GM23338 (cell line): ENCODE measurements at regions not wholly inside any gene's neighbourhood (a gene's known extent, or its start where the extent isn't known, plus 50 kb on each side); places are given as distances from the start of the nearest gene placed in this dataset.

Experiments used
- ATAC-seq: fragments of 200-7000 bp; cut with Tn5 transposase; 3 replicates; pipeline ENCODE4 v1.9.1; 2020
- DNase-seq: peaks from one replicate; pipeline ENCODE4 v3.0.0-alpha.2; 2015; ENCODE audit warnings: low spot score
- H2AFZ ChIP-seq: fragments of 200-600 bp; sonication (generic); 2 replicates; pipeline ENCODE4 v1.8.0; 2016; ENCODE audit warnings: antibody characterized with exemption, mild to moderate bottlenecking, moderate library complexity
- H3F3A ChIP-seq: fragments of 200-600 bp; sonication (generic); replicated peaks from 2 replicates; pipeline ENCODE4 v1.8.0; 2017; ENCODE audit warnings: antibody characterized with exemption, mixed run types, low read depth
- H3K27ac ChIP-seq: fragments of 200-600 bp; sonication (generic); 2 replicates; pipeline ENCODE4 v1.6.1; 2016; ENCODE audit warnings: low read depth
- H3K27me3 ChIP-seq: fragments of 200-600 bp; sonication (generic); 2 replicates; pipeline ENCODE4 v1.8.0; 2016; ENCODE audit warnings: mild to moderate bottlenecking, mixed run types, moderate library complexity; ENCODE audit not compliant: insufficient read depth
- H3K36me3 ChIP-seq: fragments of 200-600 bp; sonication (generic); 2 replicates; pipeline ENCODE4 v1.8.0; 2016; ENCODE audit warnings: mild to moderate bottlenecking; ENCODE audit not compliant: insufficient read depth
- H3K4me1 ChIP-seq: fragments of 200-600 bp; sonication (generic); 2 replicates; pipeline ENCODE4 v1.8.0; 2016; ENCODE audit warnings: mild to moderate bottlenecking, moderate library complexity; ENCODE audit not compliant: insufficient read depth
- H3K4me2 ChIP-seq: fragments of 200-600 bp; sonication (generic); 2 replicates; pipeline ENCODE4 v1.7.1; 2017; ENCODE audit warnings: mixed run types
- H3K4me3 ChIP-seq: fragments of 200-600 bp; sonication (generic); 2 replicates; pipeline ENCODE4 v1.6.1; 2016; ENCODE audit warnings: mixed run types
- H3K79me2 ChIP-seq: fragments of 200-600 bp; sonication (generic); replicated peaks from 2 replicates; pipeline ENCODE4 v1.8.0; 2017; ENCODE audit warnings: mild to moderate bottlenecking; ENCODE audit not compliant: insufficient read depth
- H3K9me2 ChIP-seq: fragments of 200-600 bp; sonication (generic); 2 replicates; pipeline ENCODE4 v1.8.0; 2017; ENCODE audit not compliant: insufficient read depth
- H4K20me1 ChIP-seq: fragments of 200-600 bp; sonication (generic); replicated peaks from 2 replicates; pipeline ENCODE4 v1.8.0; 2017; ENCODE audit warnings: mild to moderate bottlenecking; ENCODE audit not compliant: insufficient read depth
- H3K27ac Mint-ChIP-seq: 2 replicates; pipeline ENCODE4 v1.8.0; 2020; ENCODE audit warnings: inconsistent platforms, mild to moderate bottlenecking, moderate library complexity, mixed read lengths
- H3K27me3 Mint-ChIP-seq: 3 replicates; pipeline ENCODE4 v1.8.0; 2022; ENCODE audit warnings: low read depth, mild to moderate bottlenecking, moderate library complexity, mixed read lengths, inconsistent platforms; ENCODE audit not compliant: insufficient read depth, poor library complexity
- H3K36me3 Mint-ChIP-seq: 3 replicates; pipeline ENCODE4 v1.8.0; 2021; ENCODE audit warnings: low read depth, mild to moderate bottlenecking, inconsistent platforms, moderate library complexity, mixed read lengths
- H3K4me1 Mint-ChIP-seq: 3 replicates; pipeline ENCODE4 v1.8.0; 2020; ENCODE audit warnings: mild to moderate bottlenecking, inconsistent platforms, mixed read lengths
- H3K4me3 Mint-ChIP-seq: 3 replicates; pipeline ENCODE4 v1.8.0; 2021; ENCODE audit warnings: moderate library complexity, mild to moderate bottlenecking, inconsistent platforms, mixed read lengths
- H3K9me3 Mint-ChIP-seq: 3 replicates; pipeline ENCODE4 v1.8.0; 2020; ENCODE audit warnings: moderate library complexity, mild to moderate bottlenecking, inconsistent platforms, mixed read lengths
- CREB1 ChIP-seq: fragments of 250-450 bp; sonication (Bioruptor Pico); IDR thresholded peaks from 2 replicates; pipeline ENCODE4 v1.5.0; 2020; ENCODE audit warnings: low read depth, mild to moderate bottlenecking, moderate library complexity
- EZH2 ChIP-seq: fragments of 200-600 bp; sonication (generic); IDR thresholded peaks from one replicate; pipeline ENCODE4 v1.8.0; 2017; ENCODE audit warnings: antibody characterized with exemption, mild to moderate bottlenecking, low read depth; ENCODE audit not compliant: unreplicated experiment
- EZH2phosphoT487 ChIP-seq: fragments of 200-600 bp; sonication (generic); IDR thresholded peaks from one replicate; pipeline ENCODE4 v1.8.1; 2018; ENCODE audit warnings: antibody characterized with exemption; ENCODE audit not compliant: unreplicated experiment
- JUNB ChIP-seq: IDR thresholded peaks from one replicate; pipeline ENCODE4 v1.6.1; 2016; ENCODE audit warnings: antibody characterized with exemption; ENCODE audit not compliant: unreplicated experiment
- NANOG ChIP-seq: IDR thresholded peaks from 2 replicates; pipeline ENCODE4 v1.6.1; 2016; ENCODE audit warnings: antibody characterized with exemption, borderline replicate concordance
- POLR2AphosphoS5 ChIP-seq: IDR thresholded peaks from 2 replicates; pipeline ENCODE4 v1.6.1; 2016; ENCODE audit warnings: antibody characterized with exemption, low read depth
- STAT1 ChIP-seq: IDR thresholded peaks from one replicate; pipeline ENCODE4 v1.6.1; 2016; ENCODE audit warnings: antibody characterized with exemption; ENCODE audit not compliant: unreplicated experiment
- ZNF114 ChIP-seq: fragments of 250-450 bp; sonication (Bioruptor Pico); IDR thresholded peaks from 2 replicates; pipeline ENCODE4 v1.5.0; 2020; ENCODE audit warnings: mild to moderate bottlenecking, moderate library complexity
- ZNF331 ChIP-seq: fragments of 250-450 bp; sonication (Bioruptor Pico); IDR thresholded peaks from 2 replicates; pipeline ENCODE4 v1.5.0; 2020; ENCODE audit warnings: low read depth, mild to moderate bottlenecking, moderate library complexity
- TF ChIP-seq, protein P1 (sequence below): IDR thresholded peaks from 2 replicates; pipeline ENCODE4 v1.6.1; 2016; ENCODE audit warnings: antibody characterized with exemption
- TF ChIP-seq, protein P2 (sequence below): IDR thresholded peaks from one replicate; pipeline ENCODE4 v1.6.1; 2018; ENCODE audit warnings: antibody characterized with exemption; ENCODE audit not compliant: unreplicated experiment
- TF ChIP-seq, protein P3 (sequence below), 2 experiments: fragments of 200-600 bp in 1 of 2; sonication (generic) in 1 of 2; conservative IDR thresholded peaks; 2 replicates each; pipeline versions ENCODE4 v1.5.1 to v1.6.1; 2016 to 2017; ENCODE audit warnings: antibody characterized with exemption in 2 of 2, low read depth in 2 of 2, mild to moderate bottlenecking in 2 of 2, moderate library complexity in 1 of 2
- TF ChIP-seq, protein P4 (sequence below): fragments of 250-450 bp; sonication (Bioruptor Pico); IDR thresholded peaks from 2 replicates; pipeline ENCODE4 v1.5.0; 2020; ENCODE audit warnings: mild to moderate bottlenecking, moderate library complexity

DNA sequence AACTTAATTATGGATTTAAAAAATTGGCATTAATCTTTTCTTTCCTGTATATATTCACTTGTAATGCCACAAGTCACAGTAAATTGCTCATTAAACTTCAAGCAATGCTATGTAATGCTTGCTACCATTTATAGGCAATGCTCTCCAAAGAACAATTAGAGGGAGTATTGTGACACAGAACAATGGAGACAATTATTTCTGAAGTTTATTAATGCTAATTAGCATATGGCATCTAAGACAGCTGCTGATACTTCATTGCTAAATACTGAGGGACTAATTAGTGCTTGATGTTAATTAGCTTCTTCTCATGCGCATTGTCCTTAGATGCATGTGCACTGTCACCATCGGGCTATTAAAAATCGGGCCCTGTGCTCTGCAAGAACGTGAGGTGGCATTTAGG lies 1012.8 kb downstream of the SOCS6 start:
- TF ChIP-seq EZH2phosphoT487 (no peak), EZH2 (no peak), JUNB (no peak), NANOG (no peak), STAT1 (no peak), CREB1 (no peak), ZNF331 (CRISPR knock-in tag) (no peak), POLR2AphosphoS5 (no peak), ZNF114 (CRISPR knock-in tag) (no peak)
- TF ChIP-seq, protein P1, sequence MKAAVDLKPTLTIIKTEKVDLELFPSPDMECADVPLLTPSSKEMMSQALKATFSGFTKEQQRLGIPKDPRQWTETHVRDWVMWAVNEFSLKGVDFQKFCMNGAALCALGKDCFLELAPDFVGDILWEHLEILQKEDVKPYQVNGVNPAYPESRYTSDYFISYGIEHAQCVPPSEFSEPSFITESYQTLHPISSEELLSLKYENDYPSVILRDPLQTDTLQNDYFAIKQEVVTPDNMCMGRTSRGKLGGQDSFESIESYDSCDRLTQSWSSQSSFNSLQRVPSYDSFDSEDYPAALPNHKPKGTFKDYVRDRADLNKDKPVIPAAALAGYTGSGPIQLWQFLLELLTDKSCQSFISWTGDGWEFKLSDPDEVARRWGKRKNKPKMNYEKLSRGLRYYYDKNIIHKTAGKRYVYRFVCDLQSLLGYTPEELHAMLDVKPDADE: no peak
- TF ChIP-seq, protein P2, sequence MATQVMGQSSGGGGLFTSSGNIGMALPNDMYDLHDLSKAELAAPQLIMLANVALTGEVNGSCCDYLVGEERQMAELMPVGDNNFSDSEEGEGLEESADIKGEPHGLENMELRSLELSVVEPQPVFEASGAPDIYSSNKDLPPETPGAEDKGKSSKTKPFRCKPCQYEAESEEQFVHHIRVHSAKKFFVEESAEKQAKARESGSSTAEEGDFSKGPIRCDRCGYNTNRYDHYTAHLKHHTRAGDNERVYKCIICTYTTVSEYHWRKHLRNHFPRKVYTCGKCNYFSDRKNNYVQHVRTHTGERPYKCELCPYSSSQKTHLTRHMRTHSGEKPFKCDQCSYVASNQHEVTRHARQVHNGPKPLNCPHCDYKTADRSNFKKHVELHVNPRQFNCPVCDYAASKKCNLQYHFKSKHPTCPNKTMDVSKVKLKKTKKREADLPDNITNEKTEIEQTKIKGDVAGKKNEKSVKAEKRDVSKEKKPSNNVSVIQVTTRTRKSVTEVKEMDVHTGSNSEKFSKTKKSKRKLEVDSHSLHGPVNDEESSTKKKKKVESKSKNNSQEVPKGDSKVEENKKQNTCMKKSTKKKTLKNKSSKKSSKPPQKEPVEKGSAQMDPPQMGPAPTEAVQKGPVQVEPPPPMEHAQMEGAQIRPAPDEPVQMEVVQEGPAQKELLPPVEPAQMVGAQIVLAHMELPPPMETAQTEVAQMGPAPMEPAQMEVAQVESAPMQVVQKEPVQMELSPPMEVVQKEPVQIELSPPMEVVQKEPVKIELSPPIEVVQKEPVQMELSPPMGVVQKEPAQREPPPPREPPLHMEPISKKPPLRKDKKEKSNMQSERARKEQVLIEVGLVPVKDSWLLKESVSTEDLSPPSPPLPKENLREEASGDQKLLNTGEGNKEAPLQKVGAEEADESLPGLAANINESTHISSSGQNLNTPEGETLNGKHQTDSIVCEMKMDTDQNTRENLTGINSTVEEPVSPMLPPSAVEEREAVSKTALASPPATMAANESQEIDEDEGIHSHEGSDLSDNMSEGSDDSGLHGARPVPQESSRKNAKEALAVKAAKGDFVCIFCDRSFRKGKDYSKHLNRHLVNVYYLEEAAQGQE: no peak
- TF ChIP-seq, protein P3, sequence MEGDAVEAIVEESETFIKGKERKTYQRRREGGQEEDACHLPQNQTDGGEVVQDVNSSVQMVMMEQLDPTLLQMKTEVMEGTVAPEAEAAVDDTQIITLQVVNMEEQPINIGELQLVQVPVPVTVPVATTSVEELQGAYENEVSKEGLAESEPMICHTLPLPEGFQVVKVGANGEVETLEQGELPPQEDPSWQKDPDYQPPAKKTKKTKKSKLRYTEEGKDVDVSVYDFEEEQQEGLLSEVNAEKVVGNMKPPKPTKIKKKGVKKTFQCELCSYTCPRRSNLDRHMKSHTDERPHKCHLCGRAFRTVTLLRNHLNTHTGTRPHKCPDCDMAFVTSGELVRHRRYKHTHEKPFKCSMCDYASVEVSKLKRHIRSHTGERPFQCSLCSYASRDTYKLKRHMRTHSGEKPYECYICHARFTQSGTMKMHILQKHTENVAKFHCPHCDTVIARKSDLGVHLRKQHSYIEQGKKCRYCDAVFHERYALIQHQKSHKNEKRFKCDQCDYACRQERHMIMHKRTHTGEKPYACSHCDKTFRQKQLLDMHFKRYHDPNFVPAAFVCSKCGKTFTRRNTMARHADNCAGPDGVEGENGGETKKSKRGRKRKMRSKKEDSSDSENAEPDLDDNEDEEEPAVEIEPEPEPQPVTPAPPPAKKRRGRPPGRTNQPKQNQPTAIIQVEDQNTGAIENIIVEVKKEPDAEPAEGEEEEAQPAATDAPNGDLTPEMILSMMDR (conservative IDR thresholded peaks at IDR 0.05; ENCODE audit: low read depth in 2 of 2): no peak
- TF ChIP-seq, protein P4, sequence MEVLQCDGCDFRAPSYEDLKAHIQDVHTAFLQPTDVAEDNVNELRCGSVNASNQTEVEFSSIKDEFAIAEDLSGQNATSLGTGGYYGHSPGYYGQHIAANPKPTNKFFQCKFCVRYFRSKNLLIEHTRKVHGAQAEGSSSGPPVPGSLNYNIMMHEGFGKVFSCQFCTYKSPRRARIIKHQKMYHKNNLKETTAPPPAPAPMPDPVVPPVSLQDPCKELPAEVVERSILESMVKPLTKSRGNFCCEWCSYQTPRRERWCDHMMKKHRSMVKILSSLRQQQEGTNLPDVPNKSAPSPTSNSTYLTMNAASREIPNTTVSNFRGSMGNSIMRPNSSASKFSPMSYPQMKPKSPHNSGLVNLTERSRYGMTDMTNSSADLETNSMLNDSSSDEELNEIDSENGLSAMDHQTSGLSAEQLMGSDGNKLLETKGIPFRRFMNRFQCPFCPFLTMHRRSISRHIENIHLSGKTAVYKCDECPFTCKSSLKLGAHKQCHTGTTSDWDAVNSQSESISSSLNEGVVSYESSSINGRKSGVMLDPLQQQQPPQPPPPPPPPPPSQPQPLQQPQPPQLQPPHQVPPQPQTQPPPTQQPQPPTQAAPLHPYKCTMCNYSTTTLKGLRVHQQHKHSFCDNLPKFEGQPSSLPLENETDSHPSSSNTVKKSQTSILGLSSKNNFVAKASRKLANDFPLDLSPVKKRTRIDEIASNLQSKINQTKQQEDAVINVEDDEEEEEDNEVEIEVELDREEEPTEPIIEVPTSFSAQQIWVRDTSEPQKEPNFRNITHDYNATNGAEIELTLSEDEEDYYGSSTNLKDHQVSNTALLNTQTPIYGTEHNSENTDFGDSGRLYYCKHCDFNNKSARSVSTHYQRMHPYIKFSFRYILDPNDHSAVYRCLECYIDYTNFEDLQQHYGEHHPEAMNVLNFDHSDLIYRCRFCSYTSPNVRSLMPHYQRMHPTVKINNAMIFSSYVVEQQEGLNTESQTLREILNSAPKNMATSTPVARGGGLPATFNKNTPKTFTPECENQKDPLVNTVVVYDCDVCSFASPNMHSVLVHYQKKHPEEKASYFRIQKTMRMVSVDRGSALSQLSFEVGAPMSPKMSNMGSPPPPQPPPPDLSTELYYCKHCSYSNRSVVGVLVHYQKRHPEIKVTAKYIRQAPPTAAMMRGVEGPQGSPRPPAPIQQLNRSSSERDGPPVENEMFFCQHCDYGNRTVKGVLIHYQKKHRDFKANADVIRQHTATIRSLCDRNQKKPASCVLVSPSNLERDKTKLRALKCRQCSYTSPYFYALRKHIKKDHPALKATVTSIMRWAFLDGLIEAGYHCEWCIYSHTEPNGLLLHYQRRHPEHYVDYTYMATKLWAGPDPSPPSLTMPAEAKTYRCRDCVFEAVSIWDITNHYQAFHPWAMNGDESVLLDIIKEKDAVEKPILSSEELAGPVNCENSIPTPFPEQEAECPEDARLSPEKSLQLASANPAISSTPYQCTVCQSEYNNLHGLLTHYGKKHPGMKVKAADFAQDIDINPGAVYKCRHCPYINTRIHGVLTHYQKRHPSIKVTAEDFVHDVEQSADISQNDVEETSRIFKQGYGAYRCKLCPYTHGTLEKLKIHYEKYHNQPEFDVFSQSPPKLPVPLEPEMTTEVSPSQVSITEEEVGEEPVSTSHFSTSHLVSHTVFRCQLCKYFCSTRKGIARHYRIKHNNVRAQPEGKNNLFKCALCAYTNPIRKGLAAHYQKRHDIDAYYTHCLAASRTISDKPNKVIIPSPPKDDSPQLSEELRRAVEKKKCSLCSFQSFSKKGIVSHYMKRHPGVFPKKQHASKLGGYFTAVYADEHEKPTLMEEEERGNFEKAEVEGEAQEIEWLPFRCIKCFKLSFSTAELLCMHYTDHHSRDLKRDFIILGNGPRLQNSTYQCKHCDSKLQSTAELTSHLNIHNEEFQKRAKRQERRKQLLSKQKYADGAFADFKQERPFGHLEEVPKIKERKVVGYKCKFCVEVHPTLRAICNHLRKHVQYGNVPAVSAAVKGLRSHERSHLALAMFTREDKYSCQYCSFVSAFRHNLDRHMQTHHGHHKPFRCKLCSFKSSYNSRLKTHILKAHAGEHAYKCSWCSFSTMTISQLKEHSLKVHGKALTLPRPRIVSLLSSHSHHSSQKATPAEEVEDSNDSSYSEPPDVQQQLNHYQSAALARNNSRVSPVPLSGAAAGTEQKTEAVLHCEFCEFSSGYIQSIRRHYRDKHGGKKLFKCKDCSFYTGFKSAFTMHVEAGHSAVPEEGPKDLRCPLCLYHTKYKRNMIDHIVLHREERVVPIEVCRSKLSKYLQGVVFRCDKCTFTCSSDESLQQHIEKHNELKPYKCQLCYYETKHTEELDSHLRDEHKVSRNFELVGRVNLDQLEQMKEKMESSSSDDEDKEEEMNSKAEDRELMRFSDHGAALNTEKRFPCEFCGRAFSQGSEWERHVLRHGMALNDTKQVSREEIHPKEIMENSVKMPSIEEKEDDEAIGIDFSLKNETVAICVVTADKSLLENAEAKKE (CRISPR knock-in tag): no peak
- no peak overlapping the region for H3K4me2 ChIP-seq
- no peaks in the 10 kb centered on the region for H3K79me2 ChIP-seq
- no peak for ATAC-seq
- no peaks in the 10 kb centered on the region for H3F3A ChIP-seq
- H2AFZ ChIP-seq: no peak overlapping the region
- DNase-seq: no peak
- H3K4me3 Mint-ChIP-seq: no peak overlapping the region
- H3K4me1 ChIP-seq: no peaks in the 10 kb centered on the region
- no peak overlapping the region for H3K27ac ChIP-seq
- H3K36me3 ChIP-seq: peaks cover 3% of the 10 kb centered on the region
- H3K27me3 Mint-ChIP-seq: peaks cover 3% of the 10 kb centered on the region
- H3K9me2 ChIP-seq: no peaks in the 10 kb centered on the region
- H3K27ac Mint-ChIP-seq: no peak overlapping the region
- H3K4me1 Mint-ChIP-seq: no peaks in the 10 kb centered on the region
- peaks cover 84% of the 10 kb centered on the region for H3K9me3 Mint-ChIP-seq
- H3K4me3 ChIP-seq: no peak overlapping the region
- no peaks in the 10 kb centered on the region for H4K20me1 ChIP-seq
- peaks cover 7% of the 10 kb centered on the region; the same call in 1 of the 2 replicates for H3K27me3 ChIP-seq
- peaks cover 18% of the 10 kb centered on the region for H3K36me3 Mint-ChIP-seq
